ENCODE measurements at regions not wholly inside any gene's neighbourhood (a gene's known extent, or its start where the extent isn't known, plus 50 kb on each side); places are given as distances from the start of the nearest gene placed in this dataset.

- Histone ChIP-seq H3F3A (ENCODE audit: low read depth) (no peaks in the 10 kb centered on the region), H3K4me3 (no peak overlapping the region), H3K79me2 (ENCODE audit: low read depth) (no peaks in the 10 kb centered on the region), H4K20me1 (ENCODE audit: low read depth) (no peaks in the 10 kb centered on the region), H2AFZ (replicated peaks) (no peak overlapping the region), H3K4me2 (no peak overlapping the region), H3K36me3 (no peaks in the 10 kb centered on the region), H3K9ac (no peak overlapping the region), H3K9me3 (ENCODE audit: low read depth) (no peaks in the 10 kb centered on the region), H3K27ac (no peak overlapping the region), H3K27me3 (no peaks in the 10 kb centered on the region), H3K4me1 (peaks cover 3% of the 10 kb centered on the region)
- no peaks in the 10 kb centered on the region for H3K4me1 Mint-ChIP-seq
- DNase-seq (ENCODE audit: low spot score), result no peak
- H3K27ac Mint-ChIP-seq, result no peak overlapping the region
- no peaks in the 10 kb centered on the region for H3K36me3 Mint-ChIP-seq
- peaks cover 4% of the 10 kb centered on the region for H3K27me3 Mint-ChIP-seq (ENCODE audit: insufficient read depth, low read depth)
- no peak for TF ChIP-seq EZH2phosphoT487 (IDR thresholded peaks at IDR 0.05)
- TF ChIP-seq CTCF (IDR thresholded peaks at IDR 0.05), result no peak
- TF ChIP-seq EZH2 (IDR thresholded peaks at IDR 0.05), result no peak
- H3K4me3 Mint-ChIP-seq, result no peak overlapping the region
- peaks cover 4% of the 10 kb centered on the region for H3K9me3 Mint-ChIP-seq
Measured at GRCh38 chr1:230578616-230579015, 63.7 kb upstream of the COG2 start.

GRCh38 chr1:230577537-230577936, 64.7 kb upstream of the COG2 start:
- H3K27ac Mint-ChIP-seq, result no peak overlapping the region
- no peaks in the 10 kb centered on the region for H3K36me3 ChIP-seq
- no peak for TF ChIP-seq CTCF (IDR thresholded peaks at IDR 0.05)
- TF ChIP-seq EZH2phosphoT487 (IDR thresholded peaks at IDR 0.05), result no peak
- no peak for TF ChIP-seq EZH2 (IDR thresholded peaks at IDR 0.05)
- no peaks in the 10 kb centered on the region for H4K20me1 ChIP-seq (ENCODE audit: low read depth)
- H3K4me1 ChIP-seq, result peaks cover 5% of the 10 kb centered on the region
- H3K27ac ChIP-seq, result no peak overlapping the region
- no peak for DNase-seq (ENCODE audit: low spot score)
- H3K36me3 Mint-ChIP-seq, result no peaks in the 10 kb centered on the region
- no peak overlapping the region for H3K4me3 Mint-ChIP-seq
- H3F3A ChIP-seq (ENCODE audit: low read depth), result no peaks in the 10 kb centered on the region
- no peak overlapping the region for H3K4me3 ChIP-seq
- H2AFZ ChIP-seq (replicated peaks), result no peak overlapping the region
- H3K9me3 ChIP-seq (ENCODE audit: low read depth), result no peaks in the 10 kb centered on the region
- peaks cover 6% of the 10 kb centered on the region for H3K4me1 Mint-ChIP-seq
- H3K79me2 ChIP-seq (ENCODE audit: low read depth), result no peaks in the 10 kb centered on the region
- peaks cover 4% of the 10 kb centered on the region for H3K27me3 Mint-ChIP-seq (ENCODE audit: insufficient read depth, low read depth)
- peaks cover 2% of the 10 kb centered on the region for H3K9me3 Mint-ChIP-seq
- no peak overlapping the region for H3K9ac ChIP-seq
- H3K4me2 ChIP-seq, result no peak overlapping the region
- no peaks in the 10 kb centered on the region for H3K27me3 ChIP-seq

GRCh38 chr1:230575886-230576500, 66.3 kb upstream of the COG2 start:
- Histone ChIP-seq H3K4me1 (peaks cover 12% of the 10 kb centered on the region), H3K4me3 (no peak overlapping the region), H3K79me2 (ENCODE audit: low read depth) (no peaks in the 10 kb centered on the region), H3K36me3 (no peaks in the 10 kb centered on the region), H4K20me1 (ENCODE audit: low read depth) (no peaks in the 10 kb centered on the region), H3K4me2 (no peak overlapping the region), H3F3A (ENCODE audit: low read depth) (no peaks in the 10 kb centered on the region), H3K9ac (no peak overlapping the region), H3K27ac (no peak overlapping the region), H3K9me3 (ENCODE audit: low read depth) (no peaks in the 10 kb centered on the region), H3K27me3 (no peaks in the 10 kb centered on the region), H2AFZ (replicated peaks) (no peak overlapping the region)
- DNase-seq (ENCODE audit: low spot score), result no peak
- H3K27me3 Mint-ChIP-seq (ENCODE audit: insufficient read depth, low read depth), result peaks cover 3% of the 10 kb centered on the region
- H3K4me1 Mint-ChIP-seq, result peaks cover 13% of the 10 kb centered on the region
- no peak overlapping the region for H3K27ac Mint-ChIP-seq
- no peak for TF ChIP-seq CTCF (IDR thresholded peaks at IDR 0.05)
- no peak for TF ChIP-seq EZH2 (IDR thresholded peaks at IDR 0.05)
- no peak for TF ChIP-seq EZH2phosphoT487 (IDR thresholded peaks at IDR 0.05)
- peaks cover under 1% of the 10 kb centered on the region for H3K9me3 Mint-ChIP-seq
- H3K36me3 Mint-ChIP-seq, result no peaks in the 10 kb centered on the region
- H3K4me3 Mint-ChIP-seq, result no peak overlapping the region

All from neural progenitor cell (in vitro differentiated cells).